ENCODE measurements at regions not wholly inside any gene's neighbourhood (a gene's known extent, or its start where the extent isn't known, plus 50 kb on each side); places are given as distances from the start of the nearest gene placed in this dataset.

GRCh38 chr18:65336411-65336810 lies 414.4 kb upstream of the CDH7 start:
- no peak overlapping the region for H2BK15ac ChIP-seq (ENCODE audit: low read depth, low read length)
- no peak overlapping the region for H2AFZ ChIP-seq (ENCODE audit: low read length)
- H3K4me1 Mint-ChIP-seq: no peaks in the 10 kb centered on the region
- H3K4me2 ChIP-seq (ENCODE audit: insufficient read depth, insufficient read length, low read length): no peak overlapping the region
- H3K79me1 ChIP-seq (ENCODE audit: insufficient read depth, low read depth, low read length, poor library complexity, severe bottlenecking): no peaks in the 10 kb centered on the region
- H3K79me2 ChIP-seq (ENCODE audit: insufficient read depth, low read length): no peaks in the 10 kb centered on the region
- no peak overlapping the region for H3K23ac ChIP-seq (ENCODE audit: insufficient read length, low read depth, low read length)
- no peaks in the 10 kb centered on the region for H3K23me2 ChIP-seq (ENCODE audit: insufficient read length, low read depth, low read length, poor library complexity, severe bottlenecking)
- no peaks in the 10 kb centered on the region for H4K20me1 ChIP-seq (ENCODE audit: control insufficient read depth, insufficient read depth, insufficient read length)
- H3K4me1 ChIP-seq (ENCODE audit: insufficient read depth, low read length): no peaks in the 10 kb centered on the region
- H4K8ac ChIP-seq (replicated peaks; ENCODE audit: insufficient read length, low read depth, low read length): no peak overlapping the region
- H3K9me3 Mint-ChIP-seq: no peaks in the 10 kb centered on the region
- no peak overlapping the region for H2BK20ac ChIP-seq (ENCODE audit: low read depth, low read length, poor library complexity, severe bottlenecking)
- H3K27me3 ChIP-seq (ENCODE audit: insufficient read depth, low read length): no peaks in the 10 kb centered on the region
- no peak overlapping the region for H4K91ac ChIP-seq (ENCODE audit: insufficient read length, low read depth, low read length)
- H3K27ac Mint-ChIP-seq: no peak overlapping the region
- H3K27me3 Mint-ChIP-seq (ENCODE audit: low read depth): peaks cover 4% of the 10 kb centered on the region; the same call in 1 of the 2 replicates
- WGBS (ENCODE audit: extremely low coverage, insufficient read length, low lambda C conversion rate): no CpG with 5 or more reads among the region's 3 CpGs
- H2BK120ac ChIP-seq (ENCODE audit: low read depth, low read length, poor library complexity, severe bottlenecking): no peak overlapping the region
- no peak overlapping the region for H3T11ph ChIP-seq (ENCODE audit: low read length)
- no peaks in the 10 kb centered on the region for H3K36me3 Mint-ChIP-seq (ENCODE audit: insufficient read depth in 1 of 3, low read depth in 3 of 3)
- no peak overlapping the region for H3K18ac ChIP-seq (ENCODE audit: insufficient read length, low read depth, low read length)
- no peaks in the 10 kb centered on the region for H3K9me3 ChIP-seq (ENCODE audit: control insufficient read depth, low read depth, low read length)
- no peak overlapping the region for H3K9ac ChIP-seq (ENCODE audit: extremely low read depth, insufficient read length, low read length)
- no peak overlapping the region for H3K27ac ChIP-seq (ENCODE audit: insufficient read length, low read depth, low read length)
- no peak overlapping the region; a peak in 1 of 5 replicates for H3K4me3 Mint-ChIP-seq
- H2AK5ac ChIP-seq (ENCODE audit: insufficient read length, low read length): no peak overlapping the region
- no peak for DNase-seq
- no peak overlapping the region for H2BK12ac ChIP-seq (ENCODE audit: insufficient read length, low read depth, low read length)
- no peak for TF ChIP-seq CTCF (conservative IDR thresholded peaks at IDR 0.05)
- no peak overlapping the region for H3K4ac ChIP-seq (ENCODE audit: low read depth, low read length)
- no peak overlapping the region for H2BK5ac ChIP-seq (ENCODE audit: insufficient read length, low read length)
- no peak overlapping the region for H3K14ac ChIP-seq (ENCODE audit: insufficient read depth, low read length)
- H3K56ac ChIP-seq (ENCODE audit: insufficient read length, low read depth, low read length): no peak overlapping the region
- no peak overlapping the region for H4K5ac ChIP-seq (ENCODE audit: insufficient read length, low read depth, low read length)
